T-helper 1 cell treated with Interleukin-12 subunit alpha and Interleukin-12 subunit beta and Interleukin-4 antibody, amounts not matched to agents 30 ng/mL and 1 ng/mL, for 36 hours (primary cell): ENCODE measurements at regions not wholly inside any gene's neighbourhood (a gene's known extent, or its start where the extent isn't known, plus 50 kb on each side); places are given as distances from the start of the nearest gene placed in this dataset.

Experiments
- intact Hi-C: fragments of 100-400 bp; cut with micrococcal nuclease; formaldehyde crosslinking; loops from one replicate; pipeline ENCODE4 v1.15.1; 2024

GRCh38 chr5:99922386-99922785 lies 612.8 kb upstream of the FAM174A start:
- intact Hi-C loops: no loop called here

- intact Hi-C loops: no loop called here
Measured at GRCh38 chr5:99911971-99912370, 623.2 kb upstream of the FAM174A start.

- intact Hi-C loops: no loop called here
Measured at GRCh38 chr5:99906776-99907175, 628.4 kb upstream of the FAM174A start.

GRCh38 chr5:99901972-99902371 lies 633.2 kb upstream of the FAM174A start:
- intact Hi-C loops: no loop called here

GRCh38 chr5:99900302-99900852 lies 634.8 kb upstream of the FAM174A start:
- intact Hi-C loops: no loop called here

- intact Hi-C loops: no loop called here
Measured at GRCh38 chr5:99879791-99880511, 655.2 kb upstream of the FAM174A start.

GRCh38 chr5:99878830-99879229 lies 656.3 kb upstream of the FAM174A start:
- intact Hi-C loops: no loop called here

GRCh38 chr5:99866740-99867139 lies 668.4 kb upstream of the FAM174A start:
- intact Hi-C loops: no loop called here

GRCh38 chr5:99865159-99865558 lies 670.0 kb upstream of the FAM174A start:
- intact Hi-C loops: no loop called here

- intact Hi-C loops: no loop called here
Measured at GRCh38 chr5:99835791-99836190, 699.4 kb upstream of the FAM174A start.

- intact Hi-C loops: no loop called here
Measured at GRCh38 chr5:99827136-99827535, 708.0 kb upstream of the FAM174A start.

- intact Hi-C loops: no loop called here
Measured at GRCh38 chr5:99817796-99818195, 717.4 kb upstream of the FAM174A start.

GRCh38 chr5:99814321-99815063 lies 720.7 kb upstream of the FAM174A start:
- intact Hi-C loops: no loop called here

- intact Hi-C loops: loop anchor here (1.0 kb wide), 1 partner anchor 32 kb away; no protein-coding TSS in a partner anchor
Measured at GRCh38 chr5:99808657-99809230, 726.4 kb upstream of the FAM174A start.

GRCh38 chr5:99807346-99807745 lies 727.8 kb upstream of the FAM174A start:
- intact Hi-C loops: no loop called here

- intact Hi-C loops: no loop called here
Measured at GRCh38 chr5:99795031-99795430, 740.1 kb upstream of the FAM174A start.

GRCh38 chr5:99788482-99788881 lies 746.7 kb upstream of the FAM174A start:
- intact Hi-C loops: no loop called here

GRCh38 chr5:99775189-99775588 lies 760.0 kb upstream of the FAM174A start:
- intact Hi-C loops: no loop called here

- intact Hi-C loops: no loop called here
Measured at GRCh38 chr5:99773290-99773689, 761.9 kb upstream of the FAM174A start.

- intact Hi-C loops: no loop called here
Measured at GRCh38 chr5:99771296-99771695, 763.9 kb upstream of the FAM174A start.

GRCh38 chr5:99765011-99765410 lies 770.2 kb upstream of the FAM174A start:
- intact Hi-C loops: no loop called here
